Head of caudate nucleus (tissue), 42 donors: ENCODE measurements at regions not wholly inside any gene's neighbourhood (a gene's known extent, or its start where the extent isn't known, plus 50 kb on each side); places are given as distances from the start of the nearest gene placed in this dataset.

Source experiments
- DNase-seq, 42 donors: peaks; one replicate each; pipeline versions ENCODE4 v3.0.0 to v3.0.0-alpha.2; 2020 to 2021; ENCODE audit warnings: mixed read lengths in 7 of 42
- intact Hi-C: fragments of 100-400 bp; cut with DNase I; formaldehyde crosslinking; loops from one replicate; pipeline ENCODE4 v1.15.0; 2022

DNA sequence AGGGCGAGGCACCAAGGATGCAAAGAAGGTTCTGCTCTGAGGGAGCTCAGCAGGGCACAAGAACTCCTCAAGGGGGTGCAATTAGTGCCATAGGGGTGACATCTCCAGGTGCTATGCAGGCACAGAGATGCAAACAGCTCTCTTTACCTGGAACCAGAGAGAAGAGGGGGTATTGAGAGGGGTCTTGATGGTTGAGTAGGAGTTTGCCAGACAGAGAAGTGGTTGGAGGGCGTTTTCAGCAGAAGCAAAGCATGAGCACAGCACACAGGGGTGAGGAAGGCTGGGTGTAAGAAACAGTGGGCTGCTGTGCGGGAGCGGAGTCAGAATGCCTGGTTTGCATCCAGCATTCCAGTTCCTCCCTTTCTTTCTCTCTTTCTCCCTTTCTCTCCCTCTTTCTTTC is 81.8 kb upstream of the LHX1 start:
- no peak for DNase-seq
- intact Hi-C loops = no loop called here

DNA sequence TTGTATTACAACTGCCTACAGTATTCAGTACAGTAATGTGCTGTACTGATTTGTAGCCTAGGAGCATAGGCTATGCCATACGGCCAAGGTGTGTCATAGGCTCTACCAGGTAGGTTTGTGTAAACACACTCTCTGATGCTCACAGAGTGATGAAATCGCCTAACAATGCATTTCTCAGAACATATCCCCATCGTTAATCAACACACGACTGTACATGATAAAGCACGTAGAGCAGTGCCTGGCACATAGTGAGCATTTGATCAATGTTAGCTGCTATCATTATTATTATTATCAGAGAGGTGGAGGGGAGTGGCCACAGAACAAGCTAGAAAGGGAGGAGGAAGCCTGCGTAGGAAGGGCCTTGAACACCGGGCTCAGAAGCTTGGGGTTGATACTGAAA is 81.1 kb upstream of the LHX1 start:
- intact Hi-C loops = no loop called here
- DNase-seq = no peak

GRCh38 chr17:36856903-36857381 is 80.3 kb upstream of the LHX1 start:
- intact Hi-C loops = no loop called here
- peak in 3 of 42 donors; percentile 1 to 37 (median 17) for DNase-seq

DNA sequence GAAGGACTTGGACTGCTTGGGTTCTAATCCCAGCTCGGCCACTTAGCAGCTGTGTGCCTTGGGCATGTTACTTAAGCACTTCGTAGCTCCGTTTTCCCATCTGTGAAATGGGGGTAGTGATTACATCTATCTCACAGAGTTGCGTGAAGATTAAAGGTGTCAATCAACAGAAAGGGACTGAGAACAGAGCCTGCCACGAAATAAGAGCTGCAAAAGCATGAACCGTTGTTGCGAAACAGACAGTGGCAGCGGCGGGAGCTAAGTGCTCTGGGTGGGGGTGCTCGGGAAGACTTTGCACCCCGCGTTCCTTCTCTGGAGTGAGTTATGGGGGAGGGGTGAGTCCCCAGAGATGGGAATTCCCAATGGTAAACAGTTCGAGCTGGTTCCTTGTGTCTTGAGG is 79.6 kb upstream of the LHX1 start:
- intact Hi-C loops = no loop called here
- no peak for DNase-seq

GRCh38 chr17:36858119-36859002 is 78.9 kb upstream of the LHX1 start:
- DNase-seq = no peak
- intact Hi-C loops = no loop called here

DNA sequence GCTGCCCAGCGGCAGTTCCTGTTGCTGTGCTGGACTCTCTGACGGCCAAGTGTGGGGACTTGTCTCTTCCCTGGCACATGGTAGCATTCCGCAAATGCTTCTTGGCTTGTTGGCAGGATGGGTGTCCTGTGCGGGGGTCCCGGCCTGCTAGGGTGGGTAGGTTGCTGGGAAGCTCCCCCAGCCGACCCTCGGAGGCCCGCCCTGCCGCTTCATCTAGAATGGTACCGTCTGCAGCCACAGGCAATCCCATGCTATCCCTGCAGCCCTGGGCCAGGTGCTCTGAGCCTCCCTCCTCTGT is 78.3 kb upstream of the LHX1 start:
- no peak for DNase-seq
- intact Hi-C loops = no loop called here

GRCh38 chr17:36859706-36860105 is 77.6 kb upstream of the LHX1 start:
- intact Hi-C loops = no loop called here
- no peak for DNase-seq

GRCh38 chr17:36861531-36861930 is 75.7 kb upstream of the LHX1 start:
- no peak for DNase-seq
- intact Hi-C loops = no loop called here

- DNase-seq = no peak
Measured at GRCh38 chr17:36862116-36862920, 75.0 kb upstream of the LHX1 start.

GRCh38 chr17:36863131-36863530 is 74.1 kb upstream of the LHX1 start:
- intact Hi-C loops = no loop called here

More at GRCh38 chr17:36862116-36862920, 75.0 kb upstream of the LHX1 start:
- intact Hi-C loops = no loop called here

GRCh38 chr17:36863676-36864612 is 73.3 kb upstream of the LHX1 start:
- intact Hi-C loops = no loop called here
- no peak for DNase-seq

More at GRCh38 chr17:36863131-36863530, 74.1 kb upstream of the LHX1 start:
- DNase-seq = no peak

DNA sequence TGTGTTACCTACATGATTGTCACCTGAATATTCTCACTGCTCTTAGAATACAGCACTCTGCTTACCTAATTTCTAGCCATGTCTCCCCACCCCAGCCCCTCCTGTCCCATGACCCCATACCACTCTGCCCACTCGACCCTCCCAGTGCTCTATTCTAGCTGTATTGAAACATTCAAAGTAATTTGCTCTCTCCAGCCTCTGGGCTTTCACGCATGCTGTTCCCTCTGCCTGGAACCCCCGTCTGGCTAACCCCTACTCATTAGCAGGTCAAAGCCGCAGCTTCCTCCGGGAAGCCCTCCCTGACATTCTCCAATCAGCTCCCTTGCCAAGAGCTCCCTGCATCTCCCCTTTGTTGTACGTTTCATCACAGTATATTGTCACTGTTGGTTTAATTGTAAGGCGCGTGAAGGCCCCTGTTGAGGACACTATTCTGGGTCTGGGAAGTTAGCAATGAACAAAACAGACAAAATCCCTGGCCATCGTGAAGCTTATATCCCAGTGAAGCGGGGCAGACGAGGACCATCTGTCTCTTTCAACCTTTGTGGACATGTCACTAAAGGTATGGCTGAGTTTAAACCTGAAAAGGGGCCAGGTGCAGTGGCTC is 72.3 kb upstream of the LHX1 start:
- intact Hi-C loops = no loop called here
- DNase-seq = no peak

DNA sequence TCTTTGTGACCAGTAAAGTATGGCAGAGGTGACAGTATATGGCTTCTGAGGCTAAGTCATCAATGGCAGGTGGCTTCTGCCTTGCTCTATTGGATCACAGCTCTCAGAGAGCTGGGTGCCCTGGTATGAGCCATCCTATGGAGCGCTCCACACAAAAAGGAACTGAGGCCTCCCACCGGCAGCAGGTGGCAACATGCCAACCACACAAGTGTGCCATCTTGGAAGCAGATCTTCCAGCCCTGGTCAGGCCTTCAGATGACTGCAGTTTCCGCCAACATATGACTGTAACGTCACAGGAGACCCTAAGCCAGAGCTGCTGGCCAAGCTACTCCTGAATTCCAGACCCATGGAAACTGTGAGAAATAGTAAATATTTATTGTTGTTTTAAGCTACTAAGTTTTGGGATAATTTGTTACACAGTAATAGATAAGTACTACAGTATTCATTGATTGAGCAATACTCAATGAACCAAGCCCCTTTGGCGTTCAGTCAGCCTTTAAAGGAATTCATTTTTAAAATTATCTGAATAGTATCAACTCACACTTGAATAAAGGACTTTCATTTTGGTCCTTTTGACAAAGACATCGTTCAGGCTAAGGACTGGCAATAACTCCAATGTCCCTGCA is 69.4 kb upstream of the LHX1 start:
- DNase-seq = no peak

GRCh38 chr17:36868777-36869176 is 68.5 kb upstream of the LHX1 start:
- DNase-seq = no peak
- intact Hi-C loops = no loop called here

More for the DNA sequence above, 69.4 kb upstream of the LHX1 start:
- intact Hi-C loops = no loop called here

DNA sequence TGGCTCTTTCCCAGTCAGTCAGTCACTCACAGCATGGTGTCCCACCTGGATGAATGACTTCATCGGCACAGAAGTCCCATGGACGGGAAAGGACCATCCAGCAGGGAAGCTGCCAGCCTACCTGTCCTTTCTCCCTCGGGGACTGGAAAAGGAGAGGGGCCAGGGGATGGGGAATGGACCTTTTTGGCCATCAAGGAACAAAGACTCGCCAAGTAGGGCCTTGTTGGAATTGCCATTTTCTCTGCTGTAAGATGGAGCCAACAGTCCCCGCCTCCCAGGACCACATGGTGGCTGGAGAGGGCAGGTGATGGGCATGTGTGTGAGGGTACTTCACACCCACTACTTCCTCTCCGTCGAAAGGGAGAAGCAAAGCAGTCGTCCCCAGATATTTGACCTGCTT is 67.8 kb upstream of the LHX1 start:
- no peak for DNase-seq
- intact Hi-C loops = no loop called here

- no peak for DNase-seq
- intact Hi-C loops = no loop called here
Measured at GRCh38 chr17:36869856-36870719, 67.2 kb upstream of the LHX1 start.

- intact Hi-C loops = no loop called here
- no peak for DNase-seq
Measured at GRCh38 chr17:36870720-36870999, 66.6 kb upstream of the LHX1 start.
